ENCODE measurements at regions not wholly inside any gene's neighbourhood (a gene's known extent, or its start where the extent isn't known, plus 50 kb on each side); places are given as distances from the start of the nearest gene placed in this dataset.

- Histone ChIP-seq H3K27ac (ENCODE audit: low read depth, low read length, poor library complexity, severe bottlenecking) (no peak overlapping the region), H3K27me3 (ENCODE audit: insufficient read depth, low read length) (no peaks in the 10 kb centered on the region; the same call in 1 of the 2 replicates), H3K4me1 (ENCODE audit: insufficient read depth, low read length, severe bottlenecking) (no peaks in the 10 kb centered on the region), H2AFZ (ENCODE audit: low read length) (no peak overlapping the region), H3K79me2 (ENCODE audit: insufficient read depth, low read length) (no peaks in the 10 kb centered on the region), H3F3A (ENCODE audit: insufficient read depth, low read length) (no peaks in the 10 kb centered on the region), H3K4me3 (ENCODE audit: low read depth, low read length, poor library complexity, severe bottlenecking) (no peak overlapping the region), H3K9ac (ENCODE audit: low read length) (no peak overlapping the region), H3K9me2 (ENCODE audit: low read depth, low read length) (no peaks in the 10 kb centered on the region), H3K4me2 (ENCODE audit: low read length) (no peak overlapping the region), H3K9me3 (ENCODE audit: low read length) (no peaks in the 10 kb centered on the region), H4K20me1 (ENCODE audit: insufficient read depth, low read length) (no peaks in the 10 kb centered on the region), H3K36me3 (ENCODE audit: insufficient read depth, low read length) (no peaks in the 10 kb centered on the region)
- TF ChIP-seq, protein P1, sequence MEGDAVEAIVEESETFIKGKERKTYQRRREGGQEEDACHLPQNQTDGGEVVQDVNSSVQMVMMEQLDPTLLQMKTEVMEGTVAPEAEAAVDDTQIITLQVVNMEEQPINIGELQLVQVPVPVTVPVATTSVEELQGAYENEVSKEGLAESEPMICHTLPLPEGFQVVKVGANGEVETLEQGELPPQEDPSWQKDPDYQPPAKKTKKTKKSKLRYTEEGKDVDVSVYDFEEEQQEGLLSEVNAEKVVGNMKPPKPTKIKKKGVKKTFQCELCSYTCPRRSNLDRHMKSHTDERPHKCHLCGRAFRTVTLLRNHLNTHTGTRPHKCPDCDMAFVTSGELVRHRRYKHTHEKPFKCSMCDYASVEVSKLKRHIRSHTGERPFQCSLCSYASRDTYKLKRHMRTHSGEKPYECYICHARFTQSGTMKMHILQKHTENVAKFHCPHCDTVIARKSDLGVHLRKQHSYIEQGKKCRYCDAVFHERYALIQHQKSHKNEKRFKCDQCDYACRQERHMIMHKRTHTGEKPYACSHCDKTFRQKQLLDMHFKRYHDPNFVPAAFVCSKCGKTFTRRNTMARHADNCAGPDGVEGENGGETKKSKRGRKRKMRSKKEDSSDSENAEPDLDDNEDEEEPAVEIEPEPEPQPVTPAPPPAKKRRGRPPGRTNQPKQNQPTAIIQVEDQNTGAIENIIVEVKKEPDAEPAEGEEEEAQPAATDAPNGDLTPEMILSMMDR (IDR thresholded peaks at IDR 0.05; ENCODE audit: low read length), result no peak
- no peak for TF ChIP-seq EZH2 (IDR thresholded peaks at IDR 0.05; ENCODE audit: borderline replicate concordance, low read length)
Measured at GRCh38 chr2:120572226-120572625, 163.4 kb upstream of the GLI2 start.

GRCh38 chr2:120574620-120575019 lies 161.0 kb upstream of the GLI2 start:
- H3K27me3 ChIP-seq (ENCODE audit: insufficient read depth, low read length), result no peaks in the 10 kb centered on the region
- no peaks in the 10 kb centered on the region for H3K9me2 ChIP-seq (ENCODE audit: low read depth, low read length)
- no peaks in the 10 kb centered on the region for H4K20me1 ChIP-seq (ENCODE audit: insufficient read depth, low read length)
- no peaks in the 10 kb centered on the region for H3K9me3 ChIP-seq (ENCODE audit: low read length)
- H3K36me3 ChIP-seq (ENCODE audit: insufficient read depth, low read length), result no peaks in the 10 kb centered on the region
- no peak overlapping the region for H3K4me2 ChIP-seq (ENCODE audit: low read length)
- H3K79me2 ChIP-seq (ENCODE audit: insufficient read depth, low read length), result no peaks in the 10 kb centered on the region
- H2AFZ ChIP-seq (ENCODE audit: low read length), result no peak overlapping the region
- no peak overlapping the region for H3K9ac ChIP-seq (ENCODE audit: low read length)
- no peak overlapping the region for H3K4me3 ChIP-seq (ENCODE audit: low read depth, low read length, poor library complexity, severe bottlenecking)
- H3K4me1 ChIP-seq (ENCODE audit: insufficient read depth, low read length, severe bottlenecking), result no peaks in the 10 kb centered on the region
- no peak for TF ChIP-seq EZH2 (IDR thresholded peaks at IDR 0.05; ENCODE audit: borderline replicate concordance, low read length)
- TF ChIP-seq, protein P1 (IDR thresholded peaks at IDR 0.05; ENCODE audit: low read length), result no peak
- H3F3A ChIP-seq (ENCODE audit: insufficient read depth, low read length), result no peaks in the 10 kb centered on the region
- no peak overlapping the region for H3K27ac ChIP-seq (ENCODE audit: low read depth, low read length, poor library complexity, severe bottlenecking)

GRCh38 chr2:120575966-120576365 lies 159.7 kb upstream of the GLI2 start:
- Histone ChIP-seq H3F3A (ENCODE audit: insufficient read depth, low read length) (no peaks in the 10 kb centered on the region), H3K36me3 (ENCODE audit: insufficient read depth, low read length) (no peaks in the 10 kb centered on the region), H3K4me2 (ENCODE audit: low read length) (no peak overlapping the region), H3K9ac (ENCODE audit: low read length) (no peak overlapping the region), H3K27me3 (ENCODE audit: insufficient read depth, low read length) (no peaks in the 10 kb centered on the region), H3K9me2 (ENCODE audit: low read depth, low read length) (no peaks in the 10 kb centered on the region), H3K9me3 (ENCODE audit: low read length) (no peaks in the 10 kb centered on the region), H3K79me2 (ENCODE audit: insufficient read depth, low read length) (no peaks in the 10 kb centered on the region), H3K27ac (ENCODE audit: low read depth, low read length, poor library complexity, severe bottlenecking) (no peak overlapping the region), H4K20me1 (ENCODE audit: insufficient read depth, low read length) (no peaks in the 10 kb centered on the region), H3K4me1 (ENCODE audit: insufficient read depth, low read length, severe bottlenecking) (no peaks in the 10 kb centered on the region), H3K4me3 (ENCODE audit: low read depth, low read length, poor library complexity, severe bottlenecking) (no peak overlapping the region), H2AFZ (ENCODE audit: low read length) (no peak overlapping the region)
- no peak for TF ChIP-seq EZH2 (IDR thresholded peaks at IDR 0.05; ENCODE audit: borderline replicate concordance, low read length)
- TF ChIP-seq, protein P1 (IDR thresholded peaks at IDR 0.05; ENCODE audit: low read length), result no peak

All from OCI-LY1 (cell line).